Fibroblast of lung (primary cell): ENCODE measurements at regions not wholly inside any gene's neighbourhood (a gene's known extent, or its start where the extent isn't known, plus 50 kb on each side); places are given as distances from the start of the nearest gene placed in this dataset.

Experiments
- CTCF ChIP-seq, 2 donors: IDR thresholded peaks in 1 of 2; conservative IDR thresholded peaks in 1 of 2; 1 replicate in 1 of 2; 2 replicates in 1 of 2; pipeline ENCODE4 v1.5.1; 2011 to 2012; ENCODE audit warnings: low read length in 2 of 2, control low read depth in 1 of 2, inconsistent platforms in 1 of 2, low read depth in 1 of 2, mild to moderate bottlenecking in 1 of 2
- EZH2 ChIP-seq: IDR thresholded peaks from 2 replicates; pipeline ENCODE4 v1.5.1; 2012; ENCODE audit warnings: low read length, control low read depth, mild to moderate bottlenecking; ENCODE audit errors: missing control alignments

- TF ChIP-seq CTCF (conservative IDR thresholded peaks at IDR 0.05 in 1 of 2, IDR thresholded peaks at IDR 0.05 in 1 of 2; ENCODE audit: low read depth in 1 of 2, low read length in 2 of 2) (no peak), EZH2 (no peak)
Observed at GRCh38 chr7:52752891-52753290, 282.5 kb upstream of the POM121L12 start.
